ENCODE measurements at regions not wholly inside any gene's neighbourhood (a gene's known extent, or its start where the extent isn't known, plus 50 kb on each side); places are given as distances from the start of the nearest gene placed in this dataset.

DNA sequence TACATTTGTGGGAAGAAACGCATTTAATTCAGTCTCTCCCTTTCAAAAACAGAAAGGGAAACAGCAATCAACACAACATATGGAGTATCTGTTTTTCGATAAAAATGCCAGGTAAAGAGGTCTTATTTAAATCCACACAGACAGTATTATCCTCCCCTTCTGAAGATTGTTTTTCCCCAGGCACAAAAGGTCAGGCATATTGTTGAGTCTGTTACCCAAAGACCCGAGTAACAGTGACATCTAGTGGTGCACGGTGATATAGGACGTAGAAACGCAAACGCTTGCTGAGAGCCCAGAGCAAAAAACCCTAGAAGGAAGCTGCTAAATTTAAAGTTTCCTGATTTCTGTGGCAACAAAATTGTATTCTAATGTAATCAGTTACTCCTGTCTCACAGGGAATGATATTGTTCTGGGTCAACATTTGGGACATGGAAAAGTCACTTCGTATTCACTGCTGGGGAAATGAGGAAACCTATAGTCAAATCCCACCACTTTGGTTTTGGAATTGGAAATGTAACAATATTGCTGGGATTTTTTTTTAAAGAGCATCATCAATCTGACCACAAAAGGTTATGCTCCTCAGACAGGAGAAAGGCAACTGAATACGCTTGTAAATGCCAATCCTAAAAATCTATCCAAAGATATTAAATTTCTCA, 312.7 kb upstream of the CCDC54 start:
- TF ChIP-seq ZNF114 (CRISPR knock-in tag; IDR thresholded peaks at IDR 0.05): no peak
- TF ChIP-seq, protein P1, sequence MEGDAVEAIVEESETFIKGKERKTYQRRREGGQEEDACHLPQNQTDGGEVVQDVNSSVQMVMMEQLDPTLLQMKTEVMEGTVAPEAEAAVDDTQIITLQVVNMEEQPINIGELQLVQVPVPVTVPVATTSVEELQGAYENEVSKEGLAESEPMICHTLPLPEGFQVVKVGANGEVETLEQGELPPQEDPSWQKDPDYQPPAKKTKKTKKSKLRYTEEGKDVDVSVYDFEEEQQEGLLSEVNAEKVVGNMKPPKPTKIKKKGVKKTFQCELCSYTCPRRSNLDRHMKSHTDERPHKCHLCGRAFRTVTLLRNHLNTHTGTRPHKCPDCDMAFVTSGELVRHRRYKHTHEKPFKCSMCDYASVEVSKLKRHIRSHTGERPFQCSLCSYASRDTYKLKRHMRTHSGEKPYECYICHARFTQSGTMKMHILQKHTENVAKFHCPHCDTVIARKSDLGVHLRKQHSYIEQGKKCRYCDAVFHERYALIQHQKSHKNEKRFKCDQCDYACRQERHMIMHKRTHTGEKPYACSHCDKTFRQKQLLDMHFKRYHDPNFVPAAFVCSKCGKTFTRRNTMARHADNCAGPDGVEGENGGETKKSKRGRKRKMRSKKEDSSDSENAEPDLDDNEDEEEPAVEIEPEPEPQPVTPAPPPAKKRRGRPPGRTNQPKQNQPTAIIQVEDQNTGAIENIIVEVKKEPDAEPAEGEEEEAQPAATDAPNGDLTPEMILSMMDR (conservative IDR thresholded peaks at IDR 0.05; ENCODE audit: low read depth in 2 of 2): peak; percentile 93 to 98

Data from GM23338 (cell line).